Trophoblast cell (in vitro differentiated cells and primary cell): ENCODE measurements at regions not wholly inside any gene's neighbourhood (a gene's known extent, or its start where the extent isn't known, plus 50 kb on each side); places are given as distances from the start of the nearest gene placed in this dataset.

ENCODE experiments used
- DNase-seq, 2 donors: peaks; one replicate each; pipeline ENCODE4 v3.0.0-alpha.2; 2016
- H2AFZ ChIP-seq: 2 replicates; pipeline ENCODE4 v1.6.1; 2013; ENCODE audit warnings: low read length, moderate library complexity, mild to moderate bottlenecking; ENCODE audit not compliant: insufficient read depth, poor library complexity
- H2AK5ac ChIP-seq: 2 replicates; pipeline ENCODE4 v1.6.1; 2013; ENCODE audit warnings: mild to moderate bottlenecking, low read length
- H2BK120ac ChIP-seq: 2 replicates; pipeline ENCODE4 v1.6.1; 2013; ENCODE audit warnings: low read length, mild to moderate bottlenecking, moderate library complexity; ENCODE audit not compliant: insufficient read depth, poor library complexity
- H2BK12ac ChIP-seq: 2 replicates; pipeline ENCODE4 v1.6.1; 2013; ENCODE audit warnings: mild to moderate bottlenecking, low read length, moderate library complexity
- H2BK5ac ChIP-seq: 2 replicates; pipeline ENCODE4 v1.6.1; 2013; ENCODE audit warnings: low read length, low read depth, moderate library complexity, mild to moderate bottlenecking; ENCODE audit not compliant: poor library complexity
- H3K14ac ChIP-seq: 2 replicates; pipeline ENCODE4 v1.6.1; 2013; ENCODE audit warnings: mild to moderate bottlenecking, low read length
- H3K18ac ChIP-seq: 2 replicates; pipeline ENCODE4 v1.6.1; 2013; ENCODE audit warnings: mild to moderate bottlenecking, low read length
- H3K23ac ChIP-seq: 2 replicates; pipeline ENCODE4 v1.6.1; 2013; ENCODE audit warnings: low read length
- H3K27ac ChIP-seq: 2 replicates; pipeline ENCODE4 v1.5.1; 2013; ENCODE audit warnings: low read depth, mild to moderate bottlenecking, inconsistent platforms, low read length, moderate library complexity
- H3K27me3 ChIP-seq: 2 replicates; pipeline ENCODE4 v1.6.1; 2013; ENCODE audit warnings: inconsistent platforms, mild to moderate bottlenecking, low read length, moderate library complexity; ENCODE audit not compliant: insufficient read depth
- H3K36me3 ChIP-seq, 2 experiments: 1 replicate in 1 of 2; 2 replicates in 1 of 2; pipeline ENCODE4 v1.6.1; 2013; ENCODE audit warnings: low read length in 2 of 2, mild to moderate bottlenecking in 2 of 2, moderate library complexity in 1 of 2; ENCODE audit not compliant: insufficient read depth in 2 of 2, control insufficient read depth in 1 of 2
- H3K4ac ChIP-seq: 2 replicates; pipeline ENCODE4 v1.6.1; 2013; ENCODE audit warnings: low read depth, mild to moderate bottlenecking, low read length, moderate library complexity
- H3K4me1 ChIP-seq, 2 experiments: 1 replicate in 1 of 2; 2 replicates in 1 of 2; pipeline ENCODE4 v1.6.1; 2013; ENCODE audit warnings: low read length in 2 of 2, mild to moderate bottlenecking in 2 of 2, moderate library complexity in 1 of 2; ENCODE audit not compliant: insufficient read depth in 2 of 2, control insufficient read depth in 1 of 2
- H3K4me2 ChIP-seq: 2 replicates; pipeline ENCODE4 v1.6.1; 2013; ENCODE audit warnings: inconsistent platforms, mild to moderate bottlenecking, low read length, moderate library complexity
- H3K4me3 ChIP-seq: 2 replicates; pipeline ENCODE4 v1.5.1; 2013; ENCODE audit warnings: mild to moderate bottlenecking, low read depth, low read length, inconsistent platforms
- H3K79me1 ChIP-seq: one replicate; pipeline ENCODE4 v1.6.1; 2013; ENCODE audit warnings: low read length
- H3K79me2 ChIP-seq: 2 replicates; pipeline ENCODE4 v1.6.1; 2013; ENCODE audit warnings: low read length, mild to moderate bottlenecking; ENCODE audit not compliant: control insufficient read depth, insufficient read depth, poor library complexity
- H3K9ac ChIP-seq: 2 replicates; pipeline ENCODE4 v1.6.1; 2013; ENCODE audit warnings: mild to moderate bottlenecking, low read length
- H3K9me3 ChIP-seq: 2 replicates; pipeline ENCODE4 v1.6.1; 2013; ENCODE audit warnings: low read depth, mild to moderate bottlenecking, control low read depth, inconsistent platforms, low read length; ENCODE audit not compliant: insufficient read depth
- H4K12ac ChIP-seq: 2 replicates; pipeline ENCODE4 v1.6.1; 2013; ENCODE audit warnings: low read depth, mild to moderate bottlenecking, low read length, moderate library complexity
- H4K8ac ChIP-seq: 2 replicates; pipeline ENCODE4 v1.6.1; 2013; ENCODE audit warnings: low read depth, mild to moderate bottlenecking, low read length, moderate library complexity
- H4K91ac ChIP-seq: one replicate; pipeline ENCODE4 v1.6.1; 2013; ENCODE audit warnings: low read depth, mild to moderate bottlenecking, low read length, moderate library complexity
- WGBS: extraction: QIAGEN DNeasy Blood & Tissue Kit; methylation state at CpG from one replicate; pipeline ENCODE4 v1.1.7; 2013; ENCODE audit warnings: missing lambda C conversion rate; ENCODE audit not compliant: insufficient read length, insufficient coverage; ENCODE audit errors: extremely low coverage; 5-methylcytosine and 5-hydroxymethylcytosine counted together

GRCh38 chr5:141781910-141782309 lies 96.3 kb downstream of the PCDH1 start:
- Histone ChIP-seq H3K23ac (no peak overlapping the region), H3K9me3 (no peaks in the 10 kb centered on the region), H3K4me2 (no peak overlapping the region), H4K91ac (no peak overlapping the region), H3K9ac (no peak overlapping the region), H3K14ac (no peak overlapping the region), H2AK5ac (no peak overlapping the region), H4K8ac (no peak overlapping the region), H4K12ac (no peak overlapping the region), H3K18ac (no peak overlapping the region), H2AFZ (no peak overlapping the region), H2BK120ac (no peak overlapping the region), H3K4ac (no peak overlapping the region), H2BK5ac (no peak overlapping the region), H3K79me2 (no peaks in the 10 kb centered on the region), H3K79me1 (no peaks in the 10 kb centered on the region), H3K4me3 (no peak overlapping the region), H3K4me1 (peaks cover 8% of the 10 kb centered on the region in 2 experiments), H3K27ac (no peak overlapping the region), H3K27me3 (no peaks in the 10 kb centered on the region), H3K36me3 (no peaks in the 10 kb centered on the region), H2BK12ac (no peak overlapping the region)
- DNase-seq: no peak
- WGBS: no CpG with 5 or more reads among the region's 2 CpGs

- Histone ChIP-seq H3K36me3 (no peaks in the 10 kb centered on the region), H2BK5ac (no peak overlapping the region), H3K9me3 (no peaks in the 10 kb centered on the region), H2AFZ (no peak overlapping the region), H3K14ac (no peak overlapping the region), H3K27ac (no peak overlapping the region), H3K18ac (no peak overlapping the region), H3K79me1 (no peaks in the 10 kb centered on the region), H3K23ac (no peak overlapping the region), H3K9ac (no peak overlapping the region), H4K8ac (no peak overlapping the region), H3K4ac (no peak overlapping the region), H3K4me2 (no peak overlapping the region), H4K12ac (no peak overlapping the region), H4K91ac (no peak overlapping the region), H2AK5ac (no peak overlapping the region), H3K4me3 (no peak overlapping the region), H2BK120ac (no peak overlapping the region), H2BK12ac (no peak overlapping the region), H3K79me2 (no peaks in the 10 kb centered on the region), H3K27me3 (no peaks in the 10 kb centered on the region), H3K4me1 (peaks cover 7 to 8% of the 10 kb centered on the region in 2 experiments)
- no peak for DNase-seq
- no CpG with 5 or more reads among the region's 13 CpGs for WGBS
These were observed 97.0 kb downstream of the PCDH1 start for GRCh38 chr5:141780952-141781781.

GRCh38 chr5:141780240-141780951 lies 97.8 kb downstream of the PCDH1 start:
- Histone ChIP-seq H2BK120ac (no peak overlapping the region), H2AK5ac (no peak overlapping the region), H4K8ac (no peak overlapping the region), H3K23ac (no peak overlapping the region), H3K9ac (no peak overlapping the region), H3K18ac (no peak overlapping the region), H4K12ac (no peak overlapping the region), H3K79me1 (no peaks in the 10 kb centered on the region), H2BK5ac (no peak overlapping the region), H3K79me2 (no peaks in the 10 kb centered on the region), H2BK12ac (no peak overlapping the region), H4K91ac (no peak overlapping the region), H3K4ac (no peak overlapping the region), H3K36me3 (no peaks in the 10 kb centered on the region), H3K4me1 (peaks cover under 1 to 7% of the 10 kb centered on the region in 2 experiments), H2AFZ (no peak overlapping the region), H3K9me3 (no peaks in the 10 kb centered on the region), H3K27me3 (no peaks in the 10 kb centered on the region), H3K4me2 (no peak overlapping the region), H3K4me3 (no peak overlapping the region), H3K14ac (no peak overlapping the region), H3K27ac (no peak overlapping the region)
- no peak for DNase-seq
- WGBS: 100% methylated on average over 2 of the region's 10 CpGs

- no peak overlapping the region for H3K23ac ChIP-seq
- H3K18ac ChIP-seq: no peak overlapping the region
- no peak overlapping the region for H2BK12ac ChIP-seq
- H3K4ac ChIP-seq: no peak overlapping the region
- H3K27ac ChIP-seq: no peak overlapping the region
- no peak overlapping the region for H2AK5ac ChIP-seq
- no peaks in the 10 kb centered on the region for H3K27me3 ChIP-seq
- H3K36me3 ChIP-seq: no peaks in the 10 kb centered on the region
- H3K9me3 ChIP-seq: no peaks in the 10 kb centered on the region
- H3K4me3 ChIP-seq: no peak overlapping the region
- H3K4me2 ChIP-seq: no peak overlapping the region
- no peaks in the 10 kb centered on the region for H3K79me1 ChIP-seq
- H4K8ac ChIP-seq: no peak overlapping the region
- peaks cover 0 to 2% of the 10 kb centered on the region in 2 experiments for H3K4me1 ChIP-seq
- H2AFZ ChIP-seq: no peak overlapping the region
- H2BK5ac ChIP-seq: no peak overlapping the region
- H3K9ac ChIP-seq: no peak overlapping the region
- WGBS: no CpG with 5 or more reads among the region's 5 CpGs
- H4K91ac ChIP-seq: no peak overlapping the region
- H3K14ac ChIP-seq: no peak overlapping the region
- no peak for DNase-seq
- H3K79me2 ChIP-seq: no peaks in the 10 kb centered on the region
- no peak overlapping the region for H4K12ac ChIP-seq
- no peak overlapping the region for H2BK120ac ChIP-seq
These were observed 97.5 kb upstream of the ARAP3 start for GRCh38 chr5:141779503-141779973.
